NB4 (cell line): ENCODE measurements at regions not wholly inside any gene's neighbourhood (a gene's known extent, or its start where the extent isn't known, plus 50 kb on each side); places are given as distances from the start of the nearest gene placed in this dataset.

Experiments used
- DNase-seq: peaks from one replicate; pipeline ENCODE4 v3.0.0; 2010; ENCODE audit warnings: low read depth
- H3K4me3 ChIP-seq: one replicate; pipeline ENCODE4 v1.5.1; 2011; ENCODE audit warnings: mild to moderate bottlenecking, low read depth, low read length, moderate library complexity
- MYC ChIP-seq: IDR thresholded peaks from 2 replicates; pipeline ENCODE4 v1.6.1; 2011; ENCODE audit warnings: low read depth, low read length
- POLR2A ChIP-seq: IDR thresholded peaks from 2 replicates; pipeline ENCODE4 v1.6.1; 2011; ENCODE audit warnings: mild to moderate bottlenecking; ENCODE audit not compliant: insufficient read length; ENCODE audit errors: extremely low read depth
- TF ChIP-seq, protein P1 (sequence below): IDR thresholded peaks from one replicate; pipeline ENCODE4 v1.5.1; 2012; ENCODE audit warnings: low read depth, low read length
- TF ChIP-seq, protein P2 (sequence below): IDR thresholded peaks from 2 replicates; pipeline ENCODE4 v1.6.1; 2011; ENCODE audit warnings: low read depth, low read length

DNA sequence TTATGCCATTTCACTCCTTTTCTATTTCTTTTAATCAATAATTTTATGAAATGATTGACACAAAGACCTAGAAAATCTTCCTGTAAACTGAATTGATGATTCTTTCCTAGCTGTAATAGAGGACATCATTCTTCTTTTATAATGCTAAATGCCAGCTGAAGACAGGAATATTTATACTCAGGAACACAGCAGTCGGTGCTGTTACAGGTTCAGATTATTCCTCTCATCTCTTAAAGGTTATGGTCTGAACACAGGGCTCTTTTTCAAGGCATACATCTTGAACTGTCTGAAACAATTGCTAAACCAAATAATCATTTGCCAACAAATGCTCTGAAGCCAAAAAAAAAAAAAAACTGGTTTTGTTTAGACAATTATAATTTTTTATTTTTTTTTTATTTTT is 305.0 kb upstream of the MMADHC start:
- no peak overlapping the region for H3K4me3 ChIP-seq
- TF ChIP-seq MYC: no peak
- no peak for DNase-seq

DNA sequence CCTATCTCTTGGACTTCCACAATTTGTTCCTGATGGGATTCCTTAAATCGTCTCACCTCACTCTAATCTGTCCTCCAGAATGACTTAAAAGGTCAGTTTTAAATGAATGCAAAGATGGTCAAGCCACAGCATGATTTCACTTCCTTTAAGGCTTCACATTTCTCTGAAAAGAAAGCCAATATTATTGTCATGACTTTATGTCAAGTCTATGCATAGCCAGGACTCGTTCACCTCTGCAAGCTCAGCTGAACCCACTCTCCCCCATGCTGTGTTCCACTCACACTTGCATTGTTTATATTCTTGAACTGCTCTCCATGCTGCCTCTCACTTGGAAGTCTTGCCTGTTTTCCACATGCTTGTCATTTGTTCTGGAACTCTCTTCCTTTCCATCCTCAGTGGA is 298.4 kb upstream of the MMADHC start:
- no peak overlapping the region for H3K4me3 ChIP-seq
- TF ChIP-seq, protein P1, sequence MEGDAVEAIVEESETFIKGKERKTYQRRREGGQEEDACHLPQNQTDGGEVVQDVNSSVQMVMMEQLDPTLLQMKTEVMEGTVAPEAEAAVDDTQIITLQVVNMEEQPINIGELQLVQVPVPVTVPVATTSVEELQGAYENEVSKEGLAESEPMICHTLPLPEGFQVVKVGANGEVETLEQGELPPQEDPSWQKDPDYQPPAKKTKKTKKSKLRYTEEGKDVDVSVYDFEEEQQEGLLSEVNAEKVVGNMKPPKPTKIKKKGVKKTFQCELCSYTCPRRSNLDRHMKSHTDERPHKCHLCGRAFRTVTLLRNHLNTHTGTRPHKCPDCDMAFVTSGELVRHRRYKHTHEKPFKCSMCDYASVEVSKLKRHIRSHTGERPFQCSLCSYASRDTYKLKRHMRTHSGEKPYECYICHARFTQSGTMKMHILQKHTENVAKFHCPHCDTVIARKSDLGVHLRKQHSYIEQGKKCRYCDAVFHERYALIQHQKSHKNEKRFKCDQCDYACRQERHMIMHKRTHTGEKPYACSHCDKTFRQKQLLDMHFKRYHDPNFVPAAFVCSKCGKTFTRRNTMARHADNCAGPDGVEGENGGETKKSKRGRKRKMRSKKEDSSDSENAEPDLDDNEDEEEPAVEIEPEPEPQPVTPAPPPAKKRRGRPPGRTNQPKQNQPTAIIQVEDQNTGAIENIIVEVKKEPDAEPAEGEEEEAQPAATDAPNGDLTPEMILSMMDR: no peak
- no peak for TF ChIP-seq MYC
- TF ChIP-seq POLR2A: no peak
- TF ChIP-seq, protein P2, sequence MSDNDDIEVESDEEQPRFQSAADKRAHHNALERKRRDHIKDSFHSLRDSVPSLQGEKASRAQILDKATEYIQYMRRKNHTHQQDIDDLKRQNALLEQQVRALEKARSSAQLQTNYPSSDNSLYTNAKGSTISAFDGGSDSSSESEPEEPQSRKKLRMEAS: no peak
- DNase-seq: no peak

DNA sequence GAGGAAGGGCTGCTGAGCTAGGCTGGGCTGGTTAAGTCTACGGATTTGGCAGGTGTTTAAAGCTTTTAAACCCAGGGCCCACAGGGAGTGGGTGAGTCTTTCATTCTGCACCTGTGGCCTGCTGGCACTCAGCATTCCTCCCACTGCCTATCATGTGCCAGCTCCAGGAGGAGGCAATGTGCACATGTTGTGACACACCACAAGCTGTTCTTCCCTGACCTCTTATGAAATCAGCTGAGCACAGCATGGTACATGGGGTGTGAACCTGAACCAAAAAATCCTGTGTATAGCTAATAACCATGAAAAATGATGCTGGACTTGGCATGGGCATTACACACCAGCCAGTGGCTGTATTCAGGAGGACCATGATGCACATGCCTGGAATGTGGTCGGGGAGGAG is 297.9 kb upstream of the MMADHC start:
- TF ChIP-seq, protein P2: no peak
- TF ChIP-seq, protein P1: no peak
- TF ChIP-seq MYC (no peak), POLR2A (no peak)
- no peak for DNase-seq
- no peak overlapping the region for H3K4me3 ChIP-seq

DNA sequence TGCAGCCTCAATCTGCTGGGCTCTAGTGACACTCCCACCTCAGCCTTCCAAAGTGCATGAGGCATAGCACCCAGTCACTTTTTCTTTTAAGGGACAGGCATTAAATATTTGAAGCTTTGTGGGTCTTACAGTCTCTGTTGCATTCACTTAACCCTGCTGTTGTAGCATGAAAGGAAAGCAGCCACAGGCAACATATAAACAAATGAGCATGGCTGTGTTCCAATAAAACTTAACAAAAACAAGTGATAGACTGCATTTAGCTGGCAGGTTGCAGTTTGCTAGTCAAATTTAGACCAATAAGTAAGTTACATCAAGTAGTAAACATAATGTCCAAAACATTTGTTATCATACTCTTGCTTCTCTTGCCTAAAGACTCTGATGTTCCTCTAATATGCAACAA is 297.3 kb upstream of the MMADHC start:
- TF ChIP-seq MYC (no peak), POLR2A (no peak)
- TF ChIP-seq, protein P1: no peak
- TF ChIP-seq, protein P2: no peak
- DNase-seq: no peak
- H3K4me3 ChIP-seq: no peak overlapping the region

DNA sequence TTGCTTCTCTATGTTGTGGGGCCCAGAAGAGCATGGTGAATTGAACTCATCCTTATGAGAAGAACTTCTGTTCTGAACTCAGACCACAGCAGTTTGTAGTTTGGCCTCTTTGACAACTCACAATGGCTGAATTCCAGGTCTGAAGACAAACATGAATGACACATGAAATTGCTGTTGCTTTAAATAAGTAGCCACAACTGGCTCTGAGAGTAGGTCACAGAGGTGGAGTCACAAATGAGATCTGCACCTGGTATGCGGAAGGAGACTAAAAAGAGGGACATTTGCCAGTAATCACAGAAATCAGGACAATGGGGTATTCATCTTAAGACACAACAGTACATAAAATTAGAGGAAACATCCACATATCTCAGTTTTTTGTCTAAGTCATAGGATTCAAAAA is 290.3 kb upstream of the MMADHC start:
- no peak overlapping the region for H3K4me3 ChIP-seq
- TF ChIP-seq, protein P2: no peak
- no peak for TF ChIP-seq POLR2A
- TF ChIP-seq, protein P1: no peak
- TF ChIP-seq MYC: no peak
- DNase-seq: no peak

DNA sequence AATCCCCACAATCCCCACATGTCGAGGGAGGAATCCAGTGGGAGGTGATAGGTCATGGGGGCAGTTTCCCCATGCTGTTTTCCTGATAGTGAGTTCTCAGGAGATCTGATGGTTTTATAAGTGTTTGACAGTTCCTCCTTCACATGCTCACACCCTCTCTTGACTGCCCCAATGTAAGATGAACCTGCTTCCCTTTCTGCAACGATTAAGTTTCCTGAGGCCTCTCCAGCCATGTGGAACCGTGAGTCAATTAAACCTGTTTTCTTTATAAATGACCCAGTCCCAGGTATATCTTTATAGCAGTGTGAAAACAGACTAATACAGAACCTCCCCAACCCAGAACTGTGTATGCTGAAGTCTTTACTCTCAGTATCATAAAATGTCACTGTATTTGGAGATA is 289.5 kb upstream of the MMADHC start:
- TF ChIP-seq, protein P2: no peak
- TF ChIP-seq MYC (no peak), POLR2A (no peak)
- TF ChIP-seq, protein P1: no peak
- no peak overlapping the region for H3K4me3 ChIP-seq
- DNase-seq: no peak
